ENCODE measurements at regions not wholly inside any gene's neighbourhood (a gene's known extent, or its start where the extent isn't known, plus 50 kb on each side); places are given as distances from the start of the nearest gene placed in this dataset.
A peak's percentile ranks its signal among the peaks of the same experiment; 100 is the strongest.

DNA sequence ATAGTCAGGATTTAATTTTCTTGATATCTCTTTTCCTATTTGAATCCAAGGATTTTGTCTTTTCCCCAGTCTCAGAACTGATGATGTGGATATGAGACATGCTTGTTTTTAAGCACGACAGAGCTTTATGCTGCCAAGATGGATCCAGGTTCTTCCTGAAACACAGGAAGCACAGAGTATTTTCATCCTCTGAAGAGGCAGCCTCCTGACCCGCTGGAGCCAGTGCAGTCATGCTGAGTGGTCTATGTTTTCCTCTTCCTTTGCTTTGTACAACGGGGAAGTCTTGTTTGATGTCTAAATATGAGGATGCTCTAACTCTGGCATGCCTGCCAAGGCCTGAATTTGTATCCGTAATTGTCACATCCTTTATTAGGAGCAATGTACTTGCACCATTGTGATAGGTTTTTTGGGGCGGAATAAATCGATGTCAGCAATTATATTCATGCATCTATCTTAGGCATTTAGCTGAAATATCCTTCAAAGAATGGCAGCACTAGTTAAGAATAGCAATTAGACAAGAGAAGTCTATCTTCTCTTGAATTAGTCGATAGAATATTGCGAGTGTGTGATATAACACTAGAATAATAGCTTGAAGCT is 407.1 kb upstream of the JAG1 start:
- Histone ChIP-seq H3K79me1 (ENCODE audit: low read depth in 1 of 2, low read length in 2 of 2) (no peaks in the 10 kb centered on the region), H3K23ac (ENCODE audit: low read depth, low read length) (no peak overlapping the region), H3K36me3 (ENCODE audit: control insufficient read depth, insufficient read depth, low read length) (no peaks in the 10 kb centered on the region), H3K14ac (replicated peaks; ENCODE audit: low read depth, low read length) (no peak overlapping the region; the same call in 1 of the 2 replicates), H2AFZ (replicated peaks; ENCODE audit: low read length, poor library complexity) (no peak overlapping the region), H2BK120ac (ENCODE audit: low read depth, low read length) (no peak overlapping the region), H3K27me3 (ENCODE audit: control insufficient read depth, insufficient read depth, low read length) (no peaks in the 10 kb centered on the region), H2BK20ac (ENCODE audit: low read depth, low read length) (no peak overlapping the region), H2AK5ac (ENCODE audit: low read depth, low read length) (no peak overlapping the region), H3K27ac (ENCODE audit: insufficient read depth, low read length) (no peak overlapping the region), H3K9me1 (ENCODE audit: insufficient read depth, low read length) (no peaks in the 10 kb centered on the region), H3K4me3 (ENCODE audit: insufficient read depth, low read depth, low read length) (no peak overlapping the region), H3K9ac (ENCODE audit: low read depth, low read length) (no peak overlapping the region), H4K20me1 (ENCODE audit: insufficient read depth, low read length) (no peaks in the 10 kb centered on the region), H3K18ac (ENCODE audit: low read depth, low read length) (no peak overlapping the region), H3K4ac (ENCODE audit: low read depth, low read length) (no peak overlapping the region), H4K8ac (ENCODE audit: low read depth in 2 of 2, low read length in 2 of 2) (no peak overlapping the region), H4K5ac (ENCODE audit: low read depth, low read length) (no peak overlapping the region), H2BK15ac (ENCODE audit: low read depth, low read length) (no peak overlapping the region), H2BK5ac (ENCODE audit: low read depth, low read length, poor library complexity, severe bottlenecking) (no peak overlapping the region), H2AK9ac (replicated peaks; ENCODE audit: low read depth, low read length, poor library complexity) (no peak overlapping the region), H3K56ac (ENCODE audit: extremely low read depth, insufficient read depth, low read length) (no peak overlapping the region), H3K4me2 (ENCODE audit: low read depth, low read length) (no peak overlapping the region), H4K91ac (ENCODE audit: insufficient read depth, low read depth, low read length) (no peak overlapping the region), H3K9me3 (ENCODE audit: control insufficient read depth, insufficient read depth, low read length) (no peaks in the 10 kb centered on the region), H3K4me1 (ENCODE audit: control insufficient read depth, insufficient read depth, low read length) (no peaks in the 10 kb centered on the region; the same call in 1 of the 2 replicates)
- ATAC-seq (ENCODE audit: low read depth) (no peak), DNase-seq (peak; percentile 11)
- ChIA-PET POLR2A (ENCODE audit: unreplicated experiment) (no interaction called here), CTCF (interaction anchor here (0.6 to 1.1 kb wide), 2 partner anchors 11 to 124 kb away, joined by 3 to 4 read pairs; no protein-coding TSS in a partner anchor)
- intact Hi-C loops (cut with micrococcal nuclease) (no loop called here), in situ Hi-C loops (cut with MboI; ENCODE audit: low sequenced_read_pairs) (no loop called here), dilution Hi-C loops (cut with HindIII; ENCODE audit: low sequenced_read_pairs, unreplicated experiment) (no loop called here)
- no TSS peak for BruUV-seq (replicated peaks)
- TF ChIP-seq MAFK (IDR thresholded peaks at IDR 0.05; ENCODE audit: low read depth, low read length) (peak; percentile 47; the same call in 1 of the 2 replicates), RFX5 (IDR thresholded peaks at IDR 0.05; ENCODE audit: low read depth, low read length) (no peak), BHLHE40 (IDR thresholded peaks at IDR 0.05; ENCODE audit: low read depth, low read length) (no peak)
- TF ChIP-seq, protein P1, sequence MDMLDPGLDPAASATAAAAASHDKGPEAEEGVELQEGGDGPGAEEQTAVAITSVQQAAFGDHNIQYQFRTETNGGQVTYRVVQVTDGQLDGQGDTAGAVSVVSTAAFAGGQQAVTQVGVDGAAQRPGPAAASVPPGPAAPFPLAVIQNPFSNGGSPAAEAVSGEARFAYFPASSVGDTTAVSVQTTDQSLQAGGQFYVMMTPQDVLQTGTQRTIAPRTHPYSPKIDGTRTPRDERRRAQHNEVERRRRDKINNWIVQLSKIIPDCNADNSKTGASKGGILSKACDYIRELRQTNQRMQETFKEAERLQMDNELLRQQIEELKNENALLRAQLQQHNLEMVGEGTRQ (IDR thresholded peaks at IDR 0.05; ENCODE audit: low read depth, low read length), result no peak
- WGBS, 2 experiments (ENCODE audit: extremely low coverage in 2 of 2, insufficient read length in 1 of 2), result no CpG with 5 or more reads among the region's 8 CpGs
